ENCODE measurements at regions not wholly inside any gene's neighbourhood (a gene's known extent, or its start where the extent isn't known, plus 50 kb on each side); places are given as distances from the start of the nearest gene placed in this dataset.
"Not testable (repeated sequence)": the region's sequence is repeated elsewhere in the genome, so short reads cannot be mapped to it uniquely, and the experiment has no call there.

GRCh38 chr3:107208796-107209195 is 168.4 kb upstream of the CCDC54 start:
- no peak for DNase-seq

GRCh38 chr3:107209302-107209990 is 167.8 kb upstream of the CCDC54 start:
- DNase-seq = no peak

- peak; percentile 89 for DNase-seq
These were observed 165.6 kb upstream of the CCDC54 start for GRCh38 chr3:107211608-107212007.

- DNase-seq = no peak
These were observed 164.6 kb upstream of the CCDC54 start for GRCh38 chr3:107212618-107213017.

GRCh38 chr3:107213044-107213669 is 164.1 kb upstream of the CCDC54 start:
- no peak for DNase-seq

- DNase-seq = no peak
These were observed 161.0 kb upstream of the CCDC54 start for GRCh38 chr3:107216229-107216628.

GRCh38 chr3:107216711-107217110 is 160.5 kb upstream of the CCDC54 start:
- no peak for DNase-seq

GRCh38 chr3:107217172-107217571 is 160.1 kb upstream of the CCDC54 start:
- no peak for DNase-seq

- DNase-seq = no peak
These were observed 158.4 kb upstream of the CCDC54 start for GRCh38 chr3:107218864-107219269.

GRCh38 chr3:107220538-107220937 is 156.7 kb upstream of the CCDC54 start:
- DNase-seq = no peak

- no peak for DNase-seq
These were observed 155.4 kb upstream of the CCDC54 start for GRCh38 chr3:107221856-107222255.

- no peak for DNase-seq
These were observed 154.3 kb upstream of the CCDC54 start for GRCh38 chr3:107222907-107223306.

GRCh38 chr3:107224026-107224596 is 153.1 kb upstream of the CCDC54 start:
- DNase-seq = no peak

GRCh38 chr3:107227091-107227490 is 150.1 kb upstream of the CCDC54 start:
- DNase-seq = no peak

- DNase-seq = not testable (repeated sequence)
These were observed 143.4 kb upstream of the CCDC54 start for GRCh38 chr3:107233877-107234276.

GRCh38 chr3:107235193-107235927 is 141.9 kb upstream of the CCDC54 start:
- no peak for DNase-seq

- DNase-seq = peak; percentile 91
These were observed 141.3 kb upstream of the CCDC54 start for GRCh38 chr3:107235928-107236315.

GRCh38 chr3:107236655-107237337 is 140.4 kb upstream of the CCDC54 start:
- DNase-seq = no peak

GRCh38 chr3:107238787-107239186 is 138.5 kb upstream of the CCDC54 start:
- DNase-seq = no peak

- DNase-seq = no peak
These were observed 137.5 kb upstream of the CCDC54 start for GRCh38 chr3:107239703-107240102.

- DNase-seq = peak; percentile 82
These were observed 136.8 kb upstream of the CCDC54 start for GRCh38 chr3:107240183-107241091.

GRCh38 chr3:107241217-107241616 is 136.0 kb upstream of the CCDC54 start:
- DNase-seq = peak; percentile 56
